T-helper 2 cell treated with Interferon-gamma antibody and Interleukin-4, amounts not matched to agents 5 μg/mL and 100 μg/mL, for 36 hours (primary cell): ENCODE measurements at regions not wholly inside any gene's neighbourhood (a gene's known extent, or its start where the extent isn't known, plus 50 kb on each side); places are given as distances from the start of the nearest gene placed in this dataset.

Experiments used
- DNase-seq: peaks from one replicate; pipeline ENCODE4 v3.0.0; 2021; ENCODE audit warnings: low spot score
- H3K27ac Mint-ChIP-seq: one replicate; pipeline ENCODE4 v1.8.0; 2021; ENCODE audit warnings: mild to moderate bottlenecking, mixed read lengths
- H3K27me3 Mint-ChIP-seq: one replicate; pipeline ENCODE4 v1.8.0; 2021; ENCODE audit warnings: low read depth, mixed read lengths
- H3K36me3 Mint-ChIP-seq: one replicate; pipeline ENCODE4 v1.8.0; 2021; ENCODE audit warnings: low read depth, mixed read lengths
- H3K4me1 Mint-ChIP-seq: one replicate; pipeline ENCODE4 v1.8.0; 2021; ENCODE audit warnings: low read depth, mixed read lengths
- H3K4me3 Mint-ChIP-seq: one replicate; pipeline ENCODE4 v1.8.0; 2022; ENCODE audit warnings: mild to moderate bottlenecking, moderate library complexity, mixed read lengths
- H3K9me3 Mint-ChIP-seq: one replicate; pipeline ENCODE4 v1.8.0; 2021; ENCODE audit warnings: mixed read lengths

DNA sequence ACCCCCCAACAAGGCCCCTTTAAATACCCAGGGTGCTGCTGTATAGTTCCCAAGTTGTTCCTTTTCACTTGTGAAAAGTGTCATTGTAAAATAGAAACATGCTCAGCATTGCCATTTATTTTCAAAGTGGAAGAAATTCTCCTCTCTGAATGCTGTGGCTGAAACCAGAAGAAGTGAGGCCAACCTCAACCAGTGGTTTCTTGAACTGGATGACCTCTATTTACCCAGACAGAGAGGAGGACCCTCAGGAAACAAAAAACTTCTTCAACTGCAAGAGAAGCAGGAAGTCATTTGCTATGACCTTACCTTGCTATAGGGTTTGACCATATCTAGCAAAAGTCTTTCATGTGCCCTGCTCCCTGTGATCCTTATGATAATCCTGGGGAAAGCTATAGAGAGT is 209.7 kb upstream of the RARB start:
- H3K4me3 Mint-ChIP-seq, result no peak overlapping the region
- H3K27me3 Mint-ChIP-seq, result no peaks in the 10 kb centered on the region
- H3K4me1 Mint-ChIP-seq, result no peaks in the 10 kb centered on the region
- peaks cover 4% of the 10 kb centered on the region for H3K9me3 Mint-ChIP-seq
- no peak overlapping the region for H3K27ac Mint-ChIP-seq
- no peaks in the 10 kb centered on the region for H3K36me3 Mint-ChIP-seq
- DNase-seq, result no peak

DNA sequence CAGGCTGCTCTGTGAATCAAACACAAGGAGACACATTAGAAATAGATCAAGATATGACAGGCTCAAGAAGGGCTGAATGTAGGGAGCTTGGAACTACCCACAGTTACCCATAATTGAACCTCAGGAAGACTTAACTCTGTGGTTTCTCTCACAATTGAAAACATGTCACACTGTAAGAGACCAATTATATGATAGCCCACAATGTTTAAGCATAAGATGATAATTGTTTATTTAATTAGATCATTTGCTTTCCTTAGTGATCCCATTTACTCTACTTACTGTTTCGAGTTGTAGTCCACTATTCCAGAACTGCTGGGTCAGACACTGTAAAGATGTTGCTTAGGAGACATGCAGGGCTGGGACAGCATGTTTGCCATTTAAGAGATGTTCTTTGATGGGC is 201.3 kb upstream of the RARB start:
- no peaks in the 10 kb centered on the region for H3K36me3 Mint-ChIP-seq
- no peak for DNase-seq
- no peaks in the 10 kb centered on the region for H3K4me1 Mint-ChIP-seq
- peaks cover 5% of the 10 kb centered on the region for H3K9me3 Mint-ChIP-seq
- H3K27ac Mint-ChIP-seq, result no peak overlapping the region
- H3K27me3 Mint-ChIP-seq, result no peaks in the 10 kb centered on the region
- H3K4me3 Mint-ChIP-seq, result no peak overlapping the region

DNA sequence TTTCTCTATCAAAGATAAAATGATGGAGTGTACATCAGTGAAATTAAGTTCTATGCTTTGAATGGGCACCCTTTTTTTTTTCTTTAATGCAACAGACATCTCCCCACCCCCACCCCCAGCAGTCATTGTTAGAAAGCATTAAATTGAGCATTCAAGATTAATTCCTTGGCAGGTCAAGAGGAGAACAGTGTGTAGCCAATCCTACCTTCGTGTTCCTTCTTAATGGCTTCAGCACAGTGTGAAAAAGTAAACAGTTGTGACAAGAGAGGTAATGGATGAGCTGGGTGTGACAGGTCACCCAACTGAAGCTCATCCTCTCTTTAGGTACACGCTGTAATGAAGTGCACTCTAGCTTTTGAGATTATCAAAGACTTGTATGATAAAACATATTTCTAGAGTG is 198.5 kb upstream of the RARB start:
- H3K9me3 Mint-ChIP-seq, result peaks cover 5% of the 10 kb centered on the region
- no peaks in the 10 kb centered on the region for H3K4me1 Mint-ChIP-seq
- no peaks in the 10 kb centered on the region for H3K27me3 Mint-ChIP-seq
- H3K36me3 Mint-ChIP-seq, result no peaks in the 10 kb centered on the region
- DNase-seq, result no peak
- no peak overlapping the region for H3K4me3 Mint-ChIP-seq
- H3K27ac Mint-ChIP-seq, result no peak overlapping the region

DNA sequence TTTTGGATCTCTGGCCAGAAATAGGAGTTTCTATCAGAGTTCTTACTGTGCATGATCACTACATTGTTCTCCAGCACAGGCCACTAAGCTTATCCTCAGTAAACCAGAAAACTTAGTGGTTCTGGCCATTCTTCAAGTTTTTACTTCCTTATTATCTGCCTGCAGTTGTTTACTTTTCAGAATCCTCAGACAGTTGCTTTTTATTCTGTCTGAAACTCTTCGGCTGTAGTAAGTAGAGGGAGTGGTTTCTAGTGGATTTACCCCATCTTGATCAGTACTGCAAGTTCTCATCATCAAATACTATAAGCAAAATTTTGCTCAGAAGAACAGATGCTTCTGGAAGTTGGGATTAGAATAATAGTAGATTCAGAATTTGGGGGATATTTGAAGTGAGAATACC is 193.0 kb upstream of the RARB start:
- Mint-ChIP-seq H3K4me1 (no peaks in the 10 kb centered on the region), H3K36me3 (no peaks in the 10 kb centered on the region), H3K4me3 (no peak overlapping the region), H3K27me3 (no peaks in the 10 kb centered on the region), H3K9me3 (peaks cover 4% of the 10 kb centered on the region), H3K27ac (no peak overlapping the region)
- DNase-seq, result no peak

DNA sequence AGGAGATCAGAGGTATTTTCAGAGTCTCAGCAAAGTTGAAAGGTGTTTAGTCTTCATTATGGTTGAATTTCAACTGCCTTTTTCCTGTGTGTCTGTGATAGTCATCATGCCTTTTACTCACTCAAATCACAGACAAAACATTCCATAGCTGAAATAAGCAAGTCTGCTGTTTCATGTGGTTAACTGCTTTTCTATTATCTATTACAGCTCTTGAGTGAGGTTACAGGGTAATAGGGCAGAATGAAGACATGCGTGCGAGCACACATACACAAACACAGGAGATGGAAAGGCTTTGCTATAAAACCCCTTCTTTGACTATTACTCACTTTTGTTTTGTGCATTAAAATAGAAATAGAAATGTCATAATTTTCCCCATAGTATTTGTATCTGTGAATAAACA is 192.6 kb upstream of the RARB start:
- H3K27ac Mint-ChIP-seq, result no peak overlapping the region
- no peak overlapping the region for H3K4me3 Mint-ChIP-seq
- no peaks in the 10 kb centered on the region for H3K4me1 Mint-ChIP-seq
- no peak for DNase-seq
- no peaks in the 10 kb centered on the region for H3K27me3 Mint-ChIP-seq
- H3K9me3 Mint-ChIP-seq, result peaks cover 4% of the 10 kb centered on the region
- H3K36me3 Mint-ChIP-seq, result no peaks in the 10 kb centered on the region

DNA sequence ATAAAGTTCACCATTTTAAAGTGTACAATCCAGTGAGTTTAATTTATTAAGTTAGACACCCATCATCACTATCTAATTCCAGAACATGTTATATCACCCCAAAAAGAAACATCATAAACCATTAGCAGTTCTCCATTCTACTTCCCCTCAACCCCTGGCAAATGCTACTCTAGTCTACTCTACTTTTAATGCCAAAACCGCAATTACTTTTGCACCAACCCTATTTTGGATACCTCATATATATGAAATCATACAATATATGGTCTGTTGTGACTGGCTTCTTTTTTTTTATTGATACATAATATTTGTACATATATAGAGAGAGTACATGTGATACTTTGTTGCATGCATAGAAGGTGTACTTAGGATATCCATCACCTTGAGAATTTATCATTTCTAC is 190.5 kb upstream of the RARB start:
- no peak for DNase-seq
- H3K36me3 Mint-ChIP-seq, result no peaks in the 10 kb centered on the region
- no peaks in the 10 kb centered on the region for H3K27me3 Mint-ChIP-seq
- peaks cover 10% of the 10 kb centered on the region for H3K9me3 Mint-ChIP-seq
- H3K4me1 Mint-ChIP-seq, result no peaks in the 10 kb centered on the region
- no peak overlapping the region for H3K4me3 Mint-ChIP-seq
- H3K27ac Mint-ChIP-seq, result no peak overlapping the region

DNA sequence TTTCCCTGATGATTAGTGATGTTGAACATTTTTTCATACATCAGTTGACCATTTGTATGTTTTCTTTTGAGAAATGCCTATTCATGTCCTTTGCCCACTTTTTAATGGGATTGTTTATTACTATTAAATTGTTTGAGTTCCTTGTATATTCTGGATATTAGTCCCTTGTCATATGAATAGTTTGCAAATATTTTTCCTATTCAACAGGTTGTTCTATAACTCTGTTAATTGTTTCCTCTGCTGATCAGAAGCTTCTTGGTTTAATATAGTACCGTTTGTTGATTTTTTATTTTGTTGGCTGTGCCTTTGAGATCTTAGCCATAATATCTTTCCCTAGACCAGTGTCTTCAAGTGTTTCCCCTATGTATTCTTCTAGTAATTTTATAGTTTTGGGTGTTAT is 189.0 kb upstream of the RARB start:
- peaks cover 18% of the 10 kb centered on the region for H3K9me3 Mint-ChIP-seq
- H3K4me1 Mint-ChIP-seq, result no peaks in the 10 kb centered on the region
- no peak overlapping the region for H3K27ac Mint-ChIP-seq
- H3K4me3 Mint-ChIP-seq, result no peak overlapping the region
- DNase-seq, result no peak
- no peaks in the 10 kb centered on the region for H3K36me3 Mint-ChIP-seq
- no peaks in the 10 kb centered on the region for H3K27me3 Mint-ChIP-seq

DNA sequence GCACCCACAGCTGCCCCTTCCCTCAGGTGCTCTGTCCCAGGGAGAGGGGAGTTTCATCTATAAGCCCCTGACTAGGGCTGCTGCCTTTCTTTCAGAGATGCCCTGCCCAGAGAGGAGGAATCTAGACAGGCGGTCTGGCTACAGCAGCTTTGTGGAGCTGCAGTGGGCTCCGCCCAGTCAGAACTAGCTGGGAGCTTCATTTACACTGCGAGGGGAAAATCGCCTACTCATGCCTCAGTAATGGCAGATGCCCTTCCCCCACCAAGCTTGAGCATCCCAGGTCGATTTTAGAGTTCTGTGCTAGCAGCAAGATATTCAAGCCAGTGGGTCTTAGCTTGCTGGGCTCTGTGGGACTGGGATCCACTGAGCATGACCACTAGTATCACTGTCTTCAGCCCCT is 181.2 kb upstream of the RARB start:
- Mint-ChIP-seq H3K27ac (no peak overlapping the region), H3K27me3 (no peaks in the 10 kb centered on the region), H3K9me3 (peaks cover 37% of the 10 kb centered on the region), H3K4me3 (no peak overlapping the region), H3K36me3 (no peaks in the 10 kb centered on the region), H3K4me1 (no peaks in the 10 kb centered on the region)
- no peak for DNase-seq

DNA sequence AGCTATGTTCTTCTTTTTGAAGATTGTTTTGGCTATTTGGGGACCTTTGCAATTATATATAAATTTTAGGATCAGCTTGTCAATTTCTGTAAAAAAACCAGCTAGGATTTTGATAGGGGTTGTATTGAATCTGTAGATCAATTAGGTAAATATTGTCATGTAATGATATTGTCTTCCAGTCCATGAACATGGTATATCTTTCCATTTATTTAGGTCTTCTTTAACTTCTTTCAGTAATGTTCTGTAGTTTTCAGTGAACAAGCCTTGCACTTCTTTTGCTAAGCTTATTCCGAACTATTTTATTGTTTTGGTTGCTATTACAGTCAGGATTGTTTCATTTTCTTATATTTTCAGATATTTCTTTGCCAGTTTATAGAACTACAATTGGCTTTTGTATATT is 175.8 kb upstream of the RARB start:
- Mint-ChIP-seq H3K36me3 (no peaks in the 10 kb centered on the region), H3K27me3 (no peaks in the 10 kb centered on the region), H3K4me1 (no peaks in the 10 kb centered on the region), H3K27ac (no peak overlapping the region), H3K9me3 (peaks cover 41% of the 10 kb centered on the region), H3K4me3 (no peak overlapping the region)
- no peak for DNase-seq

DNA sequence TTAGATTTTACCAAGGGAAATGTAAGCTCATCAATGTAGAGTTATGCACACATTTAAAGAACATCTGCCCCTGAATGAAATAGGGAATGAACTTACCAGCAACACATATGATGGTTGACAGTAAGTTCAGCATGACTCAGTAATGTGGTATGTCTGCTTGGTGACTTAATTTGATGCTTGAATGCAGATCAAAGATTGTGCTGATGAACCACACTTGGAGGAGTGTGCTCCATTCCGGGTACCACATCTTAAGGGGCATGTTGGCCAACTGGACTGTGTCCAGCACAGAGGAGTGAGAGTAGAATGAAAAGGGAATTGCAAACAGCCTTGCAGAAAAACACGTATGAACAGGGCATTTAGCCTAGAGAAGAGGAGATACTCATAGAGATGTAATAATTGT is 171.0 kb upstream of the RARB start:
- H3K27ac Mint-ChIP-seq, result no peak overlapping the region

DNA sequence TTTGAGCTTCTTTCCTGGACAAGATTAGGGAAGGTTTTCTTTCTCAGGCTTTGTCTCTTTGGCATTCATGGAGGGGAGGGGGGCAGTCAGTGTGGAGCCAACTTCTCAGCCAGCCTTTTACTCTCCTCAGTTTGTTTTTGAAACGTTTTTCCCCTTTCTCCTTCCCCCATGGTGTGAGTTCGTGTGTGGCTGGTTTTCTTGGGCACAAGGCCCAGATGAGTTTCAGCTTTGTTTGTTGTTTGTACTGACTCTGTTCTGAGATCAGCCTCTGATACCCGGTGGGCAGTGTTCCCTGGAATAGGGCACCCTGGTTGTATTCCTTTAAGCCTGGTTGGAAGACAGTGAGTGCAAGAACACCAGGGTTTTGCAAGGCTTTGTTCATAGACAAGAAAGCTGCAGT is 168.2 kb upstream of the RARB start:
- H3K27ac Mint-ChIP-seq, result no peak overlapping the region
- H3K4me1 Mint-ChIP-seq, result no peaks in the 10 kb centered on the region
- no peaks in the 10 kb centered on the region for H3K36me3 Mint-ChIP-seq
- no peak overlapping the region for H3K4me3 Mint-ChIP-seq
- DNase-seq, result no peak
- peaks cover 7% of the 10 kb centered on the region for H3K9me3 Mint-ChIP-seq
- H3K27me3 Mint-ChIP-seq, result no peaks in the 10 kb centered on the region

More for the DNA sequence above, 171.0 kb upstream of the RARB start:
- H3K27me3 Mint-ChIP-seq, result no peaks in the 10 kb centered on the region
- H3K36me3 Mint-ChIP-seq, result no peaks in the 10 kb centered on the region
- DNase-seq, result no peak
- no peaks in the 10 kb centered on the region for H3K4me1 Mint-ChIP-seq
- H3K9me3 Mint-ChIP-seq, result peaks cover 22% of the 10 kb centered on the region
- H3K4me3 Mint-ChIP-seq, result no peak overlapping the region

DNA sequence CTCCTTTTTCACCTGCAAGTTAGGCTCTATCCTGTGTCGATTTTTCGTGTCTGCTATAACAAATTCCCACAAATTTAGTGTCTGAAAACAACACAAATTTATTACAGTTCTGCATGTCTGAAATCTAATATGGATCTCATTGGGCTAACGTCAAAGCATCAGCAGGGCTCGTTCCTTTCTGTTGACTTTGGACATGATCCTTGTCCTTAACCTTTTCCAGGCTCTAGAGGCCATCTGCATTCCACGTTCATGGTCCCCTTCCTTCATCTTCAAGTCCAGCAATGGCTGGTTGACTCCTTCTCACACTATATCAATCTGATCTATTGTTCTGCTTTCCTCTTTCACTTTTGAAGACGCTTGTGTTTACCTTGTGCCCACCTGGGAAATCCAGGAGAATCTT is 165.7 kb upstream of the RARB start:
- Mint-ChIP-seq H3K27me3 (no peaks in the 10 kb centered on the region), H3K36me3 (no peaks in the 10 kb centered on the region), H3K4me1 (no peaks in the 10 kb centered on the region), H3K9me3 (no peaks in the 10 kb centered on the region), H3K27ac (no peak overlapping the region), H3K4me3 (no peak overlapping the region)
- DNase-seq, result no peak

DNA sequence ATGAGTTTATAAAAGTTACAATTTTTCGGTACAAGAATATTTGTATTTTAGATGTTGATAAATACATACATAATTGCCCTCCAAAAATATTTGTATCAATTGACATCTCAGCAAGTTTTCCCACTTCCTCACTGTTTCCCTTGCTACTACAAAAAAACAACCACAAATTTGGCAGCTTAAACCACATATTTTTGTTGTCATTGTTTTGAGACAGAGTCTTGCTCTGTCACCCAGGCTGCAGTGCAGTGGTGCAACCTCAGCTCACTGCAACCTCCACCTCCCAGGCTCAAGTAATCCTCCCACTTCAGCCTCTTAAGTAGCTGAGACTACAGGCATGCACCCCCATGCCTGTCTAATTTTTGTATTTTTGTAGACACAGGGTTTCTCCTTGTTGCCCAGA is 162.8 kb upstream of the RARB start:
- Mint-ChIP-seq H3K36me3 (no peaks in the 10 kb centered on the region), H3K27me3 (no peaks in the 10 kb centered on the region), H3K9me3 (peaks cover 3% of the 10 kb centered on the region), H3K27ac (no peak overlapping the region), H3K4me1 (no peaks in the 10 kb centered on the region), H3K4me3 (no peak overlapping the region)
- no peak for DNase-seq

DNA sequence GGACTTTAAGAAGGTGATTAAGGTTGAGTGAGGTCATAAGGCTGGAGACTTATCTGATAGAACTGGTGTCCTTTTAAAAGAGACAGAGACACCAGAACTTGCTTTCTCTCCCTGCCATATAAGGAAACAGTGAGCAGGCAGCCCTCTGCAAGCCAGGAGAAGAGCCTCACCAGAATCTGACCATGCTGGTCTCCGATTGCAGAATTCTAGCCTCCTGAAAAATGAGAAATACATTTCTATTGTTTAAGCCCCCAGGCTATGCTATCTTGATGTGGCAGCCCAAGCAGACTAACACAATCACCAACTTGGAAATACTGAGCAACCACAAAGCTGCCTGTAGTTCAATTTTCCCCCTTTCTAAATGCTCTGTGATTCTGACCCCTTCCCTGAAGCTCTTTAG is 161.4 kb upstream of the RARB start:
- Mint-ChIP-seq H3K9me3 (peaks cover 3% of the 10 kb centered on the region), H3K36me3 (no peaks in the 10 kb centered on the region), H3K4me1 (no peaks in the 10 kb centered on the region), H3K27ac (no peak overlapping the region), H3K27me3 (no peaks in the 10 kb centered on the region), H3K4me3 (no peak overlapping the region)
- no peak for DNase-seq

DNA sequence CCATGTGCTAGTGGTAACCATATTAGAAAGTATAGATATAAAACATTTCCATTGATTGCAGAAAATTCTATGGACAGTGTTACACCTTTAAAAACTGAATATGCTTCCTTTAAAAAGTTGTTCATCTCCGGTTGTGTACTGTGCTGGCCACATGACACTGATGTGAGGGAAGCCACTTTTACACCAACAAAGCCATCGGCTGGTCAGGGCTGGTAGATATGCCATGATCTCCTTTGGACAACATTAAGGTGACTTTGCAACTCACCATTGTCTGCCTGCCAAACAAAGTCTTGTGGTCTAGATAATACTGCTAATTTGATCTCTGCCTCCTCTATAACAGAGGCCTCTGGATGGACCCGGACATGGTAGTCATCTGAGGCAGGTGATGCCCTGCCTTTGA is 156.0 kb upstream of the RARB start:
- Mint-ChIP-seq H3K9me3 (peaks cover 3% of the 10 kb centered on the region), H3K4me1 (no peaks in the 10 kb centered on the region), H3K36me3 (no peaks in the 10 kb centered on the region), H3K27me3 (no peaks in the 10 kb centered on the region), H3K27ac (no peak overlapping the region), H3K4me3 (no peak overlapping the region)
- no peak for DNase-seq
